ENCODE measurements at regions not wholly inside any gene's neighbourhood (a gene's known extent, or its start where the extent isn't known, plus 50 kb on each side); places are given as distances from the start of the nearest gene placed in this dataset.

GRCh38 chr6:164066335-164066734, 651.8 kb downstream of the QKI start:
- no peak overlapping the region for H3K27ac ChIP-seq (replicated peaks)
- H3K4me1 ChIP-seq: peaks cover 20% of the 10 kb centered on the region
- intact Hi-C loops (cut with micrococcal nuclease): no loop called here
- no peaks in the 10 kb centered on the region for H3K9me3 ChIP-seq (replicated peaks)
- H3K27me3 ChIP-seq (ENCODE audit: low read depth): no peaks in the 10 kb centered on the region
- DNase-seq: no peak
- no peak overlapping the region for H3K4me3 ChIP-seq
- H3K36me3 ChIP-seq: no peaks in the 10 kb centered on the region
- no peak for TF ChIP-seq CTCF (IDR thresholded peaks at IDR 0.05; ENCODE audit: borderline replicate concordance)

GRCh38 chr6:164063346-164063745, 648.8 kb downstream of the QKI start:
- intact Hi-C loops (cut with micrococcal nuclease): no loop called here
- Histone ChIP-seq H3K4me3 (no peak overlapping the region), H3K27me3 (ENCODE audit: low read depth) (no peaks in the 10 kb centered on the region), H3K9me3 (replicated peaks) (no peaks in the 10 kb centered on the region), H3K4me1 (peaks cover 5% of the 10 kb centered on the region), H3K36me3 (no peaks in the 10 kb centered on the region), H3K27ac (replicated peaks) (no peak overlapping the region)
- TF ChIP-seq CTCF (IDR thresholded peaks at IDR 0.05; ENCODE audit: borderline replicate concordance): no peak
- DNase-seq: no peak

GRCh38 chr6:164062872-164063271, 648.4 kb downstream of the QKI start:
- no peak for DNase-seq
- H3K27me3 ChIP-seq (ENCODE audit: low read depth): no peaks in the 10 kb centered on the region
- no peak for TF ChIP-seq CTCF (IDR thresholded peaks at IDR 0.05; ENCODE audit: borderline replicate concordance)
- peaks cover 5% of the 10 kb centered on the region for H3K4me1 ChIP-seq
- no peak overlapping the region for H3K27ac ChIP-seq (replicated peaks)
- H3K9me3 ChIP-seq (replicated peaks): no peaks in the 10 kb centered on the region
- H3K36me3 ChIP-seq: no peaks in the 10 kb centered on the region
- intact Hi-C loops (cut with micrococcal nuclease): no loop called here
- H3K4me3 ChIP-seq: no peak overlapping the region

GRCh38 chr6:164057876-164058275, 643.4 kb downstream of the QKI start:
- intact Hi-C loops (cut with micrococcal nuclease): no loop called here
- no peak for TF ChIP-seq CTCF (IDR thresholded peaks at IDR 0.05; ENCODE audit: borderline replicate concordance)
- Histone ChIP-seq H3K4me1 (no peaks in the 10 kb centered on the region), H3K9me3 (replicated peaks) (peaks cover 7% of the 10 kb centered on the region), H3K4me3 (no peak overlapping the region), H3K27ac (replicated peaks) (no peak overlapping the region), H3K27me3 (ENCODE audit: low read depth) (no peaks in the 10 kb centered on the region), H3K36me3 (no peaks in the 10 kb centered on the region)
- no peak for DNase-seq

GRCh38 chr6:164051427-164051826, 636.9 kb downstream of the QKI start:
- intact Hi-C loops (cut with micrococcal nuclease): no loop called here
- Histone ChIP-seq H3K4me3 (no peak overlapping the region), H3K4me1 (no peaks in the 10 kb centered on the region), H3K9me3 (replicated peaks) (peaks cover 7% of the 10 kb centered on the region), H3K27ac (replicated peaks) (no peak overlapping the region), H3K27me3 (ENCODE audit: low read depth) (no peaks in the 10 kb centered on the region), H3K36me3 (no peaks in the 10 kb centered on the region)
- no peak for DNase-seq
- no peak for TF ChIP-seq CTCF (IDR thresholded peaks at IDR 0.05; ENCODE audit: borderline replicate concordance)

- DNase-seq: no peak
- Histone ChIP-seq H3K27me3 (ENCODE audit: low read depth) (no peaks in the 10 kb centered on the region), H3K9me3 (replicated peaks) (no peaks in the 10 kb centered on the region), H3K36me3 (no peaks in the 10 kb centered on the region), H3K4me1 (no peaks in the 10 kb centered on the region), H3K27ac (replicated peaks) (no peak overlapping the region), H3K4me3 (no peak overlapping the region)
- no peak for TF ChIP-seq CTCF (IDR thresholded peaks at IDR 0.05; ENCODE audit: borderline replicate concordance)
- intact Hi-C loops (cut with micrococcal nuclease): no loop called here
These were observed 635.0 kb downstream of the QKI start for GRCh38 chr6:164049517-164049988.

Measured in left ventricle myocardium inferior (tissue), 1 donor.